Omental fat pad (tissue), 3 donors: ENCODE measurements at regions not wholly inside any gene's neighbourhood (a gene's known extent, or its start where the extent isn't known, plus 50 kb on each side); places are given as distances from the start of the nearest gene placed in this dataset.

Source experiments
- ATAC-seq: fragments of 150-250 bp; one replicate; pipeline ENCODE4 v1.9.1; 2016; ENCODE audit warnings: mild to moderate bottlenecking, moderate library complexity; ENCODE audit not compliant: low FRiP score
- DNase-seq: peaks from one replicate; pipeline ENCODE4 v3.0.0-alpha.2; 2019; ENCODE audit warnings: low spot score
- CTCF ChIP-seq, 3 donors: fragments of 450-650 bp; IDR thresholded peaks; one replicate each; pipeline ENCODE4 v1.5.1; 2016 to 2017; ENCODE audit warnings: antibody characterized with exemption in 3 of 3, mild to moderate bottlenecking in 3 of 3, moderate library complexity in 2 of 3

- no peak for TF ChIP-seq CTCF (IDR thresholded peaks at IDR 0.05)
- no peak for DNase-seq
- ATAC-seq = no peak
These were observed 142.0 kb upstream of the BDNF start for GRCh38 chr11:27842290-27842689.

GRCh38 chr11:27841023-27841422, 140.8 kb upstream of the BDNF start:
- ATAC-seq = no peak
- DNase-seq = no peak
- TF ChIP-seq CTCF (IDR thresholded peaks at IDR 0.05) = no peak

- no peak for DNase-seq
- TF ChIP-seq CTCF (IDR thresholded peaks at IDR 0.05) = no peak
- ATAC-seq = no peak
These were observed 139.1 kb upstream of the BDNF start for GRCh38 chr11:27839226-27839913.

GRCh38 chr11:27838674-27839073, 138.4 kb upstream of the BDNF start:
- no peak for TF ChIP-seq CTCF (IDR thresholded peaks at IDR 0.05)
- DNase-seq = no peak
- no peak for ATAC-seq

- ATAC-seq (no peak), DNase-seq (no peak)
- TF ChIP-seq CTCF (IDR thresholded peaks at IDR 0.05) = no peak
These were observed 137.8 kb upstream of the BDNF start for GRCh38 chr11:27837895-27838563.

- DNase-seq (no peak), ATAC-seq (no peak)
- TF ChIP-seq CTCF (IDR thresholded peaks at IDR 0.05) = no peak
These were observed 130.0 kb upstream of the BDNF start for GRCh38 chr11:27830206-27830605.

GRCh38 chr11:27820249-27820648, 120.0 kb upstream of the BDNF start:
- no peak for TF ChIP-seq CTCF (IDR thresholded peaks at IDR 0.05)
- DNase-seq = no peak
- ATAC-seq = no peak
